HL-60 (cell line): ENCODE measurements at regions not wholly inside any gene's neighbourhood (a gene's known extent, or its start where the extent isn't known, plus 50 kb on each side); places are given as distances from the start of the nearest gene placed in this dataset.
"Not testable (repeated sequence)": the region's sequence is repeated elsewhere in the genome, so short reads cannot be mapped to it uniquely, and the experiment has no call there.

Experiments
- DNase-seq, 2 experiments: peaks; one replicate each; pipeline ENCODE4 v3.0.0-alpha.2; 2010 to 2020; ENCODE audit warnings: low read depth in 1 of 2, low spot score in 1 of 2
- H3K27ac ChIP-seq: fragments of 250-450 bp; sonication (Bioruptor Pico); replicated peaks from 2 replicates; pipeline ENCODE4 v1.5.1; 2020; ENCODE audit warnings: mild to moderate bottlenecking, moderate library complexity
- H3K27me3 ChIP-seq: fragments of 250-450 bp; sonication (Bioruptor Pico); 2 replicates; pipeline ENCODE4 v1.5.1; 2021; ENCODE audit warnings: mild to moderate bottlenecking, moderate library complexity; ENCODE audit not compliant: insufficient read depth, poor library complexity, severe bottlenecking
- H3K4me3 ChIP-seq: replicated peaks from 2 replicates; pipeline ENCODE4 v1.5.1; 2011; ENCODE audit warnings: mild to moderate bottlenecking, control low read depth, low read length; ENCODE audit not compliant: insufficient read depth
- GABPA ChIP-seq: IDR thresholded peaks from 2 replicates; pipeline ENCODE4 v1.6.1; 2012; ENCODE audit warnings: low read depth
- POLR2AphosphoS5 ChIP-seq: IDR thresholded peaks from 2 replicates; pipeline ENCODE4 v1.6.1; 2012; ENCODE audit warnings: low read depth
- SPI1 ChIP-seq: IDR thresholded peaks from 2 replicates; pipeline ENCODE4 v1.6.1; 2012; ENCODE audit warnings: low read depth, mild to moderate bottlenecking, borderline replicate concordance
- TF ChIP-seq, protein P1 (sequence below): IDR thresholded peaks from 2 replicates; pipeline ENCODE4 v1.6.1; 2012; ENCODE audit warnings: low read depth; ENCODE audit not compliant: insufficient replicate concordance
- TF ChIP-seq, protein P2 (sequence below): IDR thresholded peaks from one replicate; pipeline ENCODE4 v1.5.1; 2011; ENCODE audit warnings: low read length, control low read depth, inconsistent platforms; ENCODE audit not compliant: insufficient read depth

DNA sequence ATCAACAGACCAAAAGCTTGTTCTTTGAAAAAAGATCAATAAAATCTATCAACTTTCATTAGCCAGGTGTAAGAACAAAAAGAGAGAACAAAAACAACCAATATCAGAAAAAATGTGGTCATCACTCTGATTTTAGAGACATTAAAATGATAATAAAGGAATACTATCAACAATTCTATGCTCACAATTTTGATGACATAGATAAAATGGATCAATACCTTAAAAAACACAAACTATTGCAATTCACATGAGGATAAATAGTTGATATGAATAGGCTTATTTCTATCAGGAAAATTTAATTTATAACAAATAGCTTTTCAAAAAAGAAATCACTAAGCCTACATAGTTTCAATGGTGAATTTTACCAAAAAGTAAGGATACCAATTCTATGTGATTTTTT is 809.4 kb upstream of the EYS start:
- Histone ChIP-seq H3K27me3 (no peaks in the 10 kb centered on the region), H3K4me3 (no peak overlapping the region), H3K27ac (no peak overlapping the region)
- TF ChIP-seq POLR2AphosphoS5 (no peak), GABPA (no peak), SPI1 (no peak)
- TF ChIP-seq, protein P1, sequence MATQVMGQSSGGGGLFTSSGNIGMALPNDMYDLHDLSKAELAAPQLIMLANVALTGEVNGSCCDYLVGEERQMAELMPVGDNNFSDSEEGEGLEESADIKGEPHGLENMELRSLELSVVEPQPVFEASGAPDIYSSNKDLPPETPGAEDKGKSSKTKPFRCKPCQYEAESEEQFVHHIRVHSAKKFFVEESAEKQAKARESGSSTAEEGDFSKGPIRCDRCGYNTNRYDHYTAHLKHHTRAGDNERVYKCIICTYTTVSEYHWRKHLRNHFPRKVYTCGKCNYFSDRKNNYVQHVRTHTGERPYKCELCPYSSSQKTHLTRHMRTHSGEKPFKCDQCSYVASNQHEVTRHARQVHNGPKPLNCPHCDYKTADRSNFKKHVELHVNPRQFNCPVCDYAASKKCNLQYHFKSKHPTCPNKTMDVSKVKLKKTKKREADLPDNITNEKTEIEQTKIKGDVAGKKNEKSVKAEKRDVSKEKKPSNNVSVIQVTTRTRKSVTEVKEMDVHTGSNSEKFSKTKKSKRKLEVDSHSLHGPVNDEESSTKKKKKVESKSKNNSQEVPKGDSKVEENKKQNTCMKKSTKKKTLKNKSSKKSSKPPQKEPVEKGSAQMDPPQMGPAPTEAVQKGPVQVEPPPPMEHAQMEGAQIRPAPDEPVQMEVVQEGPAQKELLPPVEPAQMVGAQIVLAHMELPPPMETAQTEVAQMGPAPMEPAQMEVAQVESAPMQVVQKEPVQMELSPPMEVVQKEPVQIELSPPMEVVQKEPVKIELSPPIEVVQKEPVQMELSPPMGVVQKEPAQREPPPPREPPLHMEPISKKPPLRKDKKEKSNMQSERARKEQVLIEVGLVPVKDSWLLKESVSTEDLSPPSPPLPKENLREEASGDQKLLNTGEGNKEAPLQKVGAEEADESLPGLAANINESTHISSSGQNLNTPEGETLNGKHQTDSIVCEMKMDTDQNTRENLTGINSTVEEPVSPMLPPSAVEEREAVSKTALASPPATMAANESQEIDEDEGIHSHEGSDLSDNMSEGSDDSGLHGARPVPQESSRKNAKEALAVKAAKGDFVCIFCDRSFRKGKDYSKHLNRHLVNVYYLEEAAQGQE: no peak
- TF ChIP-seq, protein P2, sequence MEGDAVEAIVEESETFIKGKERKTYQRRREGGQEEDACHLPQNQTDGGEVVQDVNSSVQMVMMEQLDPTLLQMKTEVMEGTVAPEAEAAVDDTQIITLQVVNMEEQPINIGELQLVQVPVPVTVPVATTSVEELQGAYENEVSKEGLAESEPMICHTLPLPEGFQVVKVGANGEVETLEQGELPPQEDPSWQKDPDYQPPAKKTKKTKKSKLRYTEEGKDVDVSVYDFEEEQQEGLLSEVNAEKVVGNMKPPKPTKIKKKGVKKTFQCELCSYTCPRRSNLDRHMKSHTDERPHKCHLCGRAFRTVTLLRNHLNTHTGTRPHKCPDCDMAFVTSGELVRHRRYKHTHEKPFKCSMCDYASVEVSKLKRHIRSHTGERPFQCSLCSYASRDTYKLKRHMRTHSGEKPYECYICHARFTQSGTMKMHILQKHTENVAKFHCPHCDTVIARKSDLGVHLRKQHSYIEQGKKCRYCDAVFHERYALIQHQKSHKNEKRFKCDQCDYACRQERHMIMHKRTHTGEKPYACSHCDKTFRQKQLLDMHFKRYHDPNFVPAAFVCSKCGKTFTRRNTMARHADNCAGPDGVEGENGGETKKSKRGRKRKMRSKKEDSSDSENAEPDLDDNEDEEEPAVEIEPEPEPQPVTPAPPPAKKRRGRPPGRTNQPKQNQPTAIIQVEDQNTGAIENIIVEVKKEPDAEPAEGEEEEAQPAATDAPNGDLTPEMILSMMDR: no peak
- DNase-seq: no peak

DNA sequence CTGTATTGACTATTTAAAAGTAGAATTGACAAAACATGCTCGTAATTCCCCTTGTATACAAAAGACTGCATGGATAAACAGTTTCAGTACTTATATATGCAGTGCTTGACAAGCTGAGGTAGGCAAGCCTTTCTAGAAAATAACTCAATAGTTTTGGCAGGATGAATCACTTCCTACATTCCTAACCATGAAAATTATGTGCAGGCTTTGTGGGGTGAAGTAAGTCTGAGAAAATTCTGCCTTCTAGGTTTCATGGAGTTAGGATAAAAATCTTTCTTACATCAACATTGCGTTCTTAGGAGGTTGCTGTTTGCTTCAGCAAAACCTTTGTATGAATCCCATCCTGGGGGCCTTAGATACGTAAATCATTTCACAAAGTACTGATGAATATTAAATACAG is 801.4 kb upstream of the EYS start:
- H3K4me3 ChIP-seq: no peak overlapping the region
- H3K27me3 ChIP-seq: no peaks in the 10 kb centered on the region
- TF ChIP-seq, protein P1: no peak
- TF ChIP-seq SPI1: no peak
- H3K27ac ChIP-seq: no peak overlapping the region
- no peak for DNase-seq

DNA sequence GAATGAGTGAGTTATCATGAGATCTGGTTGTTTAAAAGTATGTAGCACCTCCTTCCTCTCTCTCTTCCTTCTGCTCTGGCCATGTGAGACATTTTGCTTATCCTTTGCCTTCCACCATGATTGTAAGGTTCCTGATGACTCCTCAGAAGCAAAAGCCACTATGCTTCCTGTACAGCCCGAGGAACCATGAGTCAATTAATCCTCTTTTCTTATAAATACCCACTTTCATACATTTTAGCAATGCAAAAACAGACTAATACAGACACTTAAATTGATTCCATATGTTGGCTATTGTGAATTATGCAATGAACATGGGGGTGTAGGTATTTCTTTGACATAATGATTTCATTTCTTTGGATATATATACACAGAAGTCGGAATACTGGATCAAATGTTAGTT is 792.8 kb upstream of the EYS start:
- TF ChIP-seq, protein P1: no peak
- TF ChIP-seq POLR2AphosphoS5 (no peak), GABPA (no peak), SPI1 (no peak)
- TF ChIP-seq, protein P2: no peak
- Histone ChIP-seq H3K4me3 (no peak overlapping the region), H3K27me3 (no peaks in the 10 kb centered on the region), H3K27ac (no peak overlapping the region)
- DNase-seq: no peak

DNA sequence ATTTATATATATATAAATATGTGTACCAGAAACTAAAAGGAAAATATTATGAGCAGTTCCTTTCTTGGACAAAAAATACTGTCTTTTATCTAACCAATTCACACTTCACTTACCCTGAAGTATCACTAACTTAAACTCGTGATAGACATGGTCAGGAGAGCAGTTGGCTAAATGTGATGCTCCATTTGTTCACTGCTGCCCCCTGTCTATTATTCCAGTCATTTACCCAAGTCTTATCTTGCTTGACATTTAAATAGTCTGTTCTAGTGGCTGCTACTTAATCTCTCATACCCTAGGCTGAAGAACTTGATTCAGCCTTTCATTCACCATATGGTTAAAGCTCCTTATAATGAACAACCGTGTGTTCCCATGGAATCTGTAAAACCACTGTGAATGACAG is 789.6 kb upstream of the EYS start:
- no peaks in the 10 kb centered on the region for H3K27me3 ChIP-seq
- no peak overlapping the region for H3K27ac ChIP-seq
- H3K4me3 ChIP-seq: no peak overlapping the region
- TF ChIP-seq, protein P2: peak; percentile 16
- TF ChIP-seq, protein P1: no peak
- peak in 1 of 2 experiments; percentile 4 for DNase-seq

DNA sequence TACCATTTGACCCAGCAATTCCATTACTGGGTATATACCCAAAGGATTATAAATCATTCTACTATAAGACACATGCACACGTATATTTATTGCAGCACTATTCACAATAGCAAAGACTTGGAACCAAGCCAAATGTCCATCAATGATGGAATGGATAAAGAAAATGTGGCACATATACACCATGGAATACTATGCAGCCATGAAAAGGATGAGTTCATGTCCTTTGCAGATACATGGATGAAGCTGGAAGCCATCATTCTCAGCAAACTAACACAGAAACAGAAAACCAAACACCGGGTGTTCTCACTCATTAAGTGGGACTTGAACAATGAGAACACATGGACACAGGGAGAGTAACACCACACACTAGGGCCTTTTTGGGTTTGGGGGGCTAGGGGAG is 787.6 kb upstream of the EYS start:
- not testable (repeated sequence) for H3K27ac ChIP-seq, H3K27me3 ChIP-seq, DNase-seq, H3K4me3 ChIP-seq
